HEK293 (cell line): ENCODE measurements at regions not wholly inside any gene's neighbourhood (a gene's known extent, or its start where the extent isn't known, plus 50 kb on each side); places are given as distances from the start of the nearest gene placed in this dataset.

ENCODE experiments used
- ZNF324 ChIP-seq: fragments of 450-650 bp; formaldehyde crosslinking; IDR thresholded peaks from 2 replicates; pipeline ENCODE4 v1.5.1; 2016; ENCODE audit warnings: missing biosample characterization, missing genetic modification characterization
- ZNF561 ChIP-seq: fragments of 450-650 bp; IDR thresholded peaks from 2 replicates; pipeline ENCODE4 v1.5.1; 2018; ENCODE audit warnings: missing biosample characterization, missing genetic modification characterization, borderline replicate concordance

DNA sequence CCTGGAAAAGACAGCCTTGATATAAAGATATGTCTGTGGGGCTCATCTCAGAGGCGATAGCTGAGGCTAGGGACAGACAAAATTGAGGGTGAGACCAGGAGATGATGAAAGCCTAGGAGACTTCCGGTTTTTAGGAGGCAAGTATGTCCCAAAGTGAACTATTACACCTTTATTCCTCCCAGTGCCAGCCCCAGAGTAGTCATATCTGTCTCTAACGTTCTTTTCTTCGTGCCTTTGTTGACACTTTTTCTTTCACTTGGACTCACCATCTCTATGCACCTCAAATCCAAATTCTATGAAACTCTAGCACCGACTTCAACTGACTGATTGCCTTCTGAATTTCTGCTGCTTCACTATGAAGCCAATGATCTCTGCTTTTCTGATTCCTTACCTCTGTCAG is 93.8 kb upstream of the RASGRP1 start:
- TF ChIP-seq ZNF324 (tag by site-specific recombination) (no peak), ZNF561 (tag by site-specific recombination) (no peak)
